Endodermal cell (in vitro differentiated cells): ENCODE measurements at regions not wholly inside any gene's neighbourhood (a gene's known extent, or its start where the extent isn't known, plus 50 kb on each side); places are given as distances from the start of the nearest gene placed in this dataset.

ENCODE experiments used
- DNase-seq: peaks from one replicate; pipeline ENCODE4 v3.0.0-alpha.2; 2017
- H3K27ac ChIP-seq: 2 replicates; pipeline ENCODE4 v1.5.1; 2013; ENCODE audit warnings: mild to moderate bottlenecking, low read depth, low read length, moderate library complexity
- H3K27me3 ChIP-seq: 2 replicates; pipeline ENCODE4 v1.6.1; 2013; ENCODE audit warnings: mild to moderate bottlenecking, low read length, moderate library complexity; ENCODE audit not compliant: insufficient read depth, control insufficient read depth, poor library complexity, severe bottlenecking
- H3K36me3 ChIP-seq: 2 replicates; pipeline ENCODE4 v1.7.0; 2013; ENCODE audit warnings: mild to moderate bottlenecking, low read length, moderate library complexity; ENCODE audit not compliant: control insufficient read depth, insufficient read depth
- H3K4me1 ChIP-seq: one replicate; pipeline ENCODE4 v1.7.0; 2013; ENCODE audit warnings: low read length; ENCODE audit not compliant: control insufficient read depth, insufficient read depth
- H3K4me3 ChIP-seq: 2 replicates; pipeline ENCODE4 v1.5.1; 2013; ENCODE audit warnings: mild to moderate bottlenecking, low read length, moderate library complexity
- H3K9ac ChIP-seq: 2 replicates; pipeline ENCODE4 v1.6.1; 2013; ENCODE audit warnings: mild to moderate bottlenecking, low read length, moderate library complexity; ENCODE audit not compliant: poor library complexity, severe bottlenecking; ENCODE audit errors: extremely low read depth
- H3K9me3 ChIP-seq: 2 replicates; pipeline ENCODE4 v1.6.1; 2013; ENCODE audit warnings: mild to moderate bottlenecking, low read length, moderate library complexity; ENCODE audit not compliant: control insufficient read depth
- H3K27ac Mint-ChIP-seq: 2 replicates; pipeline ENCODE4 v1.8.0; 2020; ENCODE audit warnings: mixed read lengths
- H3K27me3 Mint-ChIP-seq: 2 replicates; pipeline ENCODE4 v1.8.0; 2021; ENCODE audit warnings: mild to moderate bottlenecking, mixed read lengths; ENCODE audit not compliant: insufficient read depth
- H3K36me3 Mint-ChIP-seq: 2 replicates; pipeline ENCODE4 v1.8.0; 2020; ENCODE audit warnings: low read depth, mixed read lengths
- H3K4me1 Mint-ChIP-seq: 2 replicates; pipeline ENCODE4 v1.8.0; 2020; ENCODE audit warnings: mixed read lengths
- H3K4me3 Mint-ChIP-seq: 2 replicates; pipeline ENCODE4 v1.8.0; 2020; ENCODE audit warnings: mild to moderate bottlenecking, moderate library complexity, mixed read lengths
- H3K9me3 Mint-ChIP-seq: 2 replicates; pipeline ENCODE4 v1.8.0; 2020; ENCODE audit warnings: mild to moderate bottlenecking, mixed read lengths
- WGBS, 2 experiments: methylation state at CpG; one replicate each; pipeline versions ENCODE4 v1.1.5 to v1.1.7; 2013; ENCODE audit warnings: missing lambda C conversion rate in 2 of 2, mixed read lengths in 1 of 2; ENCODE audit not compliant: insufficient coverage in 1 of 2, insufficient read length in 1 of 2; 5-methylcytosine and 5-hydroxymethylcytosine counted together
- TF ChIP-seq, protein P1 (sequence below): fragments of 200-600 bp; sonication (generic); conservative IDR thresholded peaks from 2 replicates; pipeline ENCODE4 v1.5.0; 2021; ENCODE audit warnings: antibody characterized with exemption, mild to moderate bottlenecking

DNA sequence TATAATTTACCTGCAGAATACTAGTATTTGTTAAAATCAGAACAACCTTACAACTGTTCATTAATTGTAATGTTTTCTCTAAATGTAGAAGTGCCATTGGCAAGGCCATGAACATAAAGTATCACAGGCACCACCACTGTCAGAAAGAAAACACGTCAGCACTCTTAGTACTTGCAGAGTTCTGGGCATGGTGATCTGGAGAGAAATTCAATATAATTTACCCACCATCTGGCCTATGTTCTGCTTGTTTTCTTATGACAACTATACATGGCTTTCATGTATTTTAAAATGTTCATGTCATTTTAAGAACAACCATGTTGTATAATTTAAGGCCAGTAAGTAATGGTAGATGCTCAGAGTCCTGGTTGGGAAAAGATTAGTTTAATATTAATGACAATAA is 114.2 kb upstream of the SULT1C3 start:
- Mint-ChIP-seq H3K27me3 (no peaks in the 10 kb centered on the region), H3K9me3 (no peaks in the 10 kb centered on the region), H3K4me1 (no peaks in the 10 kb centered on the region), H3K4me3 (no peak overlapping the region), H3K36me3 (no peaks in the 10 kb centered on the region), H3K27ac (no peak overlapping the region)
- TF ChIP-seq, protein P1, sequence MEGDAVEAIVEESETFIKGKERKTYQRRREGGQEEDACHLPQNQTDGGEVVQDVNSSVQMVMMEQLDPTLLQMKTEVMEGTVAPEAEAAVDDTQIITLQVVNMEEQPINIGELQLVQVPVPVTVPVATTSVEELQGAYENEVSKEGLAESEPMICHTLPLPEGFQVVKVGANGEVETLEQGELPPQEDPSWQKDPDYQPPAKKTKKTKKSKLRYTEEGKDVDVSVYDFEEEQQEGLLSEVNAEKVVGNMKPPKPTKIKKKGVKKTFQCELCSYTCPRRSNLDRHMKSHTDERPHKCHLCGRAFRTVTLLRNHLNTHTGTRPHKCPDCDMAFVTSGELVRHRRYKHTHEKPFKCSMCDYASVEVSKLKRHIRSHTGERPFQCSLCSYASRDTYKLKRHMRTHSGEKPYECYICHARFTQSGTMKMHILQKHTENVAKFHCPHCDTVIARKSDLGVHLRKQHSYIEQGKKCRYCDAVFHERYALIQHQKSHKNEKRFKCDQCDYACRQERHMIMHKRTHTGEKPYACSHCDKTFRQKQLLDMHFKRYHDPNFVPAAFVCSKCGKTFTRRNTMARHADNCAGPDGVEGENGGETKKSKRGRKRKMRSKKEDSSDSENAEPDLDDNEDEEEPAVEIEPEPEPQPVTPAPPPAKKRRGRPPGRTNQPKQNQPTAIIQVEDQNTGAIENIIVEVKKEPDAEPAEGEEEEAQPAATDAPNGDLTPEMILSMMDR, result no peak
- Histone ChIP-seq H3K9ac (no peak overlapping the region), H3K27ac (no peak overlapping the region), H3K27me3 (no peaks in the 10 kb centered on the region), H3K4me3 (no peak overlapping the region), H3K4me1 (no peaks in the 10 kb centered on the region), H3K36me3 (no peaks in the 10 kb centered on the region), H3K9me3 (no peaks in the 10 kb centered on the region)
- 85% methylated on average over 1 of the region's 1 CpG; no CpG with 5 or more reads in 1 of the 2 experiments for WGBS, 2 experiments
- no peak for DNase-seq

- H3K4me1 ChIP-seq, result no peaks in the 10 kb centered on the region
- Mint-ChIP-seq H3K4me1 (no peaks in the 10 kb centered on the region), H3K36me3 (no peaks in the 10 kb centered on the region), H3K9me3 (peaks cover 5% of the 10 kb centered on the region), H3K27me3 (no peaks in the 10 kb centered on the region), H3K4me3 (no peak overlapping the region), H3K27ac (no peak overlapping the region)
- no peaks in the 10 kb centered on the region for H3K9me3 ChIP-seq
- no peak for DNase-seq
- TF ChIP-seq, protein P1, result no peak
- 80 to 93% methylated on average over 1 to 4 of the region's 4 CpGs for WGBS, 2 experiments
- H3K27me3 ChIP-seq, result no peaks in the 10 kb centered on the region
- H3K27ac ChIP-seq, result no peak overlapping the region
- no peak overlapping the region for H3K9ac ChIP-seq
- no peaks in the 10 kb centered on the region for H3K36me3 ChIP-seq
- H3K4me3 ChIP-seq, result no peak overlapping the region
Observed at GRCh38 chr2:108128249-108128648, 111.5 kb upstream of the SULT1C3 start.

DNA sequence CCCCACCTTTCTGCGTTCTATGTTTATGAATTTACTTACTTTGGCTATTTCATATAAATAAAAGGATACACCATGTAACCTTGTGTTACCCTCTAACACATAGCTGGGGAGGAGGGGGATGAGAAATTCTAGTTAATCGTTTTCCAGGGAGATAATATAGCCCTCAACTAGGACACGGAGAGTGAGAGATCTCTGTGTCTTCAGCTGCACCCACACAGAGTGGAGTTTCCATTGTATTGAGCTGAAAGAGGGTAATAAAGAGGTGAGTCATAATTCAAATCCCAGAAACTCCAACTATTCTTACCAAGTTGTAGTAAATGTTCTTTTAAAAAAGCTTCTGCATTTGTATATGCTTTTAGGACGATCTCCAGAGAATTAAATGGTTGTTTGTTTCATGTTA is 110.1 kb upstream of the SULT1C3 start:
- H3K4me1 ChIP-seq, result no peaks in the 10 kb centered on the region
- Mint-ChIP-seq H3K36me3 (no peaks in the 10 kb centered on the region), H3K27me3 (no peaks in the 10 kb centered on the region), H3K9me3 (peaks cover 5% of the 10 kb centered on the region), H3K27ac (no peak overlapping the region), H3K4me1 (no peaks in the 10 kb centered on the region), H3K4me3 (no peak overlapping the region)
- H3K9me3 ChIP-seq, result no peaks in the 10 kb centered on the region
- 36 to 37% methylated on average over 1 to 3 of the region's 4 CpGs for WGBS, 2 experiments
- no peaks in the 10 kb centered on the region for H3K36me3 ChIP-seq
- no peak for DNase-seq
- no peak overlapping the region for H3K9ac ChIP-seq
- H3K27me3 ChIP-seq, result no peaks in the 10 kb centered on the region
- TF ChIP-seq, protein P1, result no peak
- H3K27ac ChIP-seq, result no peak overlapping the region
- no peak overlapping the region for H3K4me3 ChIP-seq
